Left ventricle myocardium inferior (tissue), 1 donor: ENCODE measurements at regions not wholly inside any gene's neighbourhood (a gene's known extent, or its start where the extent isn't known, plus 50 kb on each side); places are given as distances from the start of the nearest gene placed in this dataset.

Experiments used
- DNase-seq: peaks from one replicate; pipeline ENCODE4 v3.0.0-alpha.2; 2020
- H3K27ac ChIP-seq: fragments of 200-600 bp; replicated peaks from 2 replicates; pipeline ENCODE4 v1.8.0; 2021
- H3K27me3 ChIP-seq: fragments of 200-600 bp; 2 replicates; pipeline ENCODE4 v1.8.0; 2021; ENCODE audit warnings: low read depth
- H3K36me3 ChIP-seq: fragments of 200-600 bp; 2 replicates; pipeline ENCODE4 v1.8.0; 2021
- H3K4me1 ChIP-seq: fragments of 200-600 bp; 2 replicates; pipeline ENCODE4 v1.8.0; 2021
- H3K4me3 ChIP-seq: fragments of 200-600 bp; 2 replicates; pipeline ENCODE4 v1.8.0; 2021; ENCODE audit warnings: mild to moderate bottlenecking, moderate library complexity
- H3K9me3 ChIP-seq: fragments of 200-600 bp; replicated peaks from 2 replicates; pipeline ENCODE4 v1.8.0; 2021
- intact Hi-C: fragments of 100-400 bp; cut with micrococcal nuclease; formaldehyde crosslinking; loops from one replicate; pipeline ENCODE4 v1.11.0; 2022
- TF ChIP-seq, protein P1 (sequence below): fragments of 200-600 bp; IDR thresholded peaks from 2 replicates; pipeline ENCODE4 v1.8.0; 2021; ENCODE audit warnings: antibody characterized with exemption, mild to moderate bottlenecking, borderline replicate concordance
- donor health status: DM: no; HTN: yes; CAD: no; lungs with severe emphysema.

DNA sequence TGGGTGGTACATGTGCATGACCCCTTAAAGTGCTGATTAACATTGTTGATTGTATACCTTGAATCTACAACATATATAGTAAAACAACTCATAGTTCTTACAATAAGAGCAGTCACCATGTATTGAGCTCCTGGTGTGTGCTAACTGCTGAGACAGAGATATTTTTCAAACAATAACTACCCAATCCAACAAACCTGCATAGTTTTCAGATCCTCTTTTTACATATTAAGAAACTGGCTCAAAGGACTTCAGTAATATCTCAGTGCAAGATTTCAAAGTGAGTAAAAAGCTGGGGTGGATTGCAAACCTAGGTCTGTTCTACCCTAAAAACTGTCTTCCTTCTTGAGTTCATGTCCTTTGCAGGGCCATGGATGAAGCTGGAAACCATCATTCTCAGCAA, 272.2 kb downstream of the SNX13 start:
- TF ChIP-seq, protein P1, sequence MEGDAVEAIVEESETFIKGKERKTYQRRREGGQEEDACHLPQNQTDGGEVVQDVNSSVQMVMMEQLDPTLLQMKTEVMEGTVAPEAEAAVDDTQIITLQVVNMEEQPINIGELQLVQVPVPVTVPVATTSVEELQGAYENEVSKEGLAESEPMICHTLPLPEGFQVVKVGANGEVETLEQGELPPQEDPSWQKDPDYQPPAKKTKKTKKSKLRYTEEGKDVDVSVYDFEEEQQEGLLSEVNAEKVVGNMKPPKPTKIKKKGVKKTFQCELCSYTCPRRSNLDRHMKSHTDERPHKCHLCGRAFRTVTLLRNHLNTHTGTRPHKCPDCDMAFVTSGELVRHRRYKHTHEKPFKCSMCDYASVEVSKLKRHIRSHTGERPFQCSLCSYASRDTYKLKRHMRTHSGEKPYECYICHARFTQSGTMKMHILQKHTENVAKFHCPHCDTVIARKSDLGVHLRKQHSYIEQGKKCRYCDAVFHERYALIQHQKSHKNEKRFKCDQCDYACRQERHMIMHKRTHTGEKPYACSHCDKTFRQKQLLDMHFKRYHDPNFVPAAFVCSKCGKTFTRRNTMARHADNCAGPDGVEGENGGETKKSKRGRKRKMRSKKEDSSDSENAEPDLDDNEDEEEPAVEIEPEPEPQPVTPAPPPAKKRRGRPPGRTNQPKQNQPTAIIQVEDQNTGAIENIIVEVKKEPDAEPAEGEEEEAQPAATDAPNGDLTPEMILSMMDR, result no peak
- Histone ChIP-seq H3K4me3 (no peak overlapping the region), H3K9me3 (no peaks in the 10 kb centered on the region), H3K27ac (no peak overlapping the region), H3K27me3 (no peaks in the 10 kb centered on the region), H3K4me1 (no peaks in the 10 kb centered on the region), H3K36me3 (no peaks in the 10 kb centered on the region)
- no peak for DNase-seq
- intact Hi-C loops, result no loop called here

DNA sequence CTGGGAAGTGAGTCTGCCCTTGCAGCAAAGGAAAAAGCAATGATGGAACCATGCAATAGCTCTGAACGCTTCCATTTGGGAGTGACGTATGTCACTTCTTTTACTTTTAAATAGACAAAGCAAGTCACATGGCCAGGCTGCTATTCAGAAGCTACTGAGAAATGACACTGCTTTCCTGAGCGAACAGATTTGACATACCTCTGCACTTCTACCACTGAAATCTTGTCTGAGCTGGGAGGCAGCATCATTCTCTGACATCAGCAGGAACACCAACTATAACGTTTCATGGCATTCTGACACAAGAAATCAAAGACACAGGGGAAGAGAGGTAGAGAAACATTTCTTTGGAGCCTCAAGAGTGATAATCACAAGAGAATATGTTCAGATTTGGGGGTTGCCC, 271.1 kb downstream of the SNX13 start:
- DNase-seq, result no peak
- TF ChIP-seq, protein P1, result no peak
- H3K4me1 ChIP-seq, result no peaks in the 10 kb centered on the region
- H3K9me3 ChIP-seq, result no peaks in the 10 kb centered on the region
- H3K27ac ChIP-seq, result no peak overlapping the region
- intact Hi-C loops, result no loop called here
- no peaks in the 10 kb centered on the region for H3K36me3 ChIP-seq
- H3K27me3 ChIP-seq, result no peaks in the 10 kb centered on the region
- no peak overlapping the region for H3K4me3 ChIP-seq

DNA sequence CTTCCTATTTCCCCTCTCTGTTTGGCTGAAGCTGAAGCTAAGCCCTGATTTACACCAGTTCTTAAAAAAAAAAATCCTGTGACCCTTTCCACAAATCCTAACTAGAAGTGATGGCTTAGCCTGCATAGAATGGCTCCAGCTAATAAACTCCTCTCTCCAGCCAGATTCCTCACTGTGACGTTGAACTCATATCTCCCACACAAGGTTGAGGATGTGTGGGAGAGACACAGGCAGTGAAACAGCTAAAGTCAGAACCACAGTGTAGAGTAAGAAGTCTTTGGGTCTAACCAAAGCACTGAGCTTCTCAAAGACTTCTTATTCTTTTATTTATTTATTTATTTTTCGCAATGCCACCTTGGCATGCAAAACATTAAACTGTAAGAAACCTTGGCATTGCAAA, 268.3 kb downstream of the SNX13 start:
- no peaks in the 10 kb centered on the region for H3K27me3 ChIP-seq
- TF ChIP-seq, protein P1, result no peak
- intact Hi-C loops, result no loop called here

DNA sequence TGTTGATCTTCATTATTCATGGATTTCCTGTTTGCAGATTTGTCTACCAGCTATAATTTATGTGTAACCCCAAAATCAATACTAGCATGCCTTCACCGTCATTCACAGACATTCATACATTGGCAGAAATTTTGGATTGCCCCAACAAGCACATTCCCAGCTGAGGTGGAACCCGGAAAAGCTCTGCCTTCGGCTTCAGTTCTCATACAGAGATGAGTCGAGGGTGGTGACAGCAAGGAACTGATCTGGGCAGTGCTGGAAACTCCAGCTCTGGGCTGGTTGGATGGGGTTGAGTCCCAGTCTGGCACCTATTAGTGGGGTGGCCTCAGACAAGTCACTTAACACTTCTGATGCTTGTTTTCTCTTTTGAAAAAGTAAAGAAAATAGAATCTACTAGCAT, 267.5 kb downstream of the SNX13 start:
- DNase-seq, result no peak
- no peak overlapping the region for H3K27ac ChIP-seq
- H3K9me3 ChIP-seq, result no peaks in the 10 kb centered on the region
- intact Hi-C loops, result no loop called here
- H3K36me3 ChIP-seq, result no peaks in the 10 kb centered on the region
- no peak overlapping the region for H3K4me3 ChIP-seq
- H3K4me1 ChIP-seq, result no peaks in the 10 kb centered on the region
- no peaks in the 10 kb centered on the region for H3K27me3 ChIP-seq
- TF ChIP-seq, protein P1, result no peak

More for the DNA sequence above, 268.3 kb downstream of the SNX13 start:
- Histone ChIP-seq H3K36me3 (no peaks in the 10 kb centered on the region), H3K9me3 (no peaks in the 10 kb centered on the region), H3K27ac (no peak overlapping the region), H3K4me3 (no peak overlapping the region), H3K4me1 (no peaks in the 10 kb centered on the region)
- no peak for DNase-seq

DNA sequence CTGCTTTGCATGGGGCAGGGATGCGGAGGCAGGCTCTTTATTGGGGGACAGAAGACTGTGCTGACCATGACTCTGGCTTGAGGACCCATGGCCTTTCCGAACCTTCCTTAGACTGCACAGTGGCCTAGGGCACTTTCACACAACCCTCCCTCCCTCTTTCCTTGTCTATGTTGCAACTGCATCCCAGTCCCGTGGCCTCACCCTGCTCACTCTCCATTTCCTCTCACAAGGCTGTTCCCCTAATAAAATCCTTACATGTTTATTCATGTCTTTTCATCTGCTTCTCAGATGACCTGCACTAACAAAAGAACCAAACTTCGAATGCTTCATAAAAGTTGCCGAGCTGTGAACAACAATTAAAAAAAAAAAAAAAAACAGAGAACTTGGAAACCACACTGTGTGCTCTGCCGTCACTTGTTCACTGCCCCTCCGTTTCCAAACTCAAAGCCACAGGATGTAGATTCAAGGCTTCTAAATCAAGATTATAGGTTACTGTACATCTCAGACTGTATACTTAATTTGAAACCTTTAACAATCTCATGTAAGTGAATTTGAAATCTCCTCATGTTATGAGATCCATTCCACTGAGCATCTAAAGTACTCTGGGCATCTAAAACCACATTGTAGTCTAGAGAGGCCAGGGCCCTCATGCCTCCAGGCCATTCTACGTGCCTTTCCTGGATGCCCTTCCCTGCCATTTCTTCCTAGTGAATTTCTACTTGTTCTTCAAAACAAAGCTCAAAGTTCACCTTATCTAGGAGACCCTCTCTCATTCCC, 265.9 kb downstream of the SNX13 start:
- Histone ChIP-seq H3K27ac (no peak overlapping the region), H3K9me3 (no peaks in the 10 kb centered on the region), H3K36me3 (no peaks in the 10 kb centered on the region), H3K4me3 (no peak overlapping the region), H3K27me3 (no peaks in the 10 kb centered on the region), H3K4me1 (no peaks in the 10 kb centered on the region)
- intact Hi-C loops, result no loop called here
- TF ChIP-seq, protein P1, result no peak
- no peak for DNase-seq
